Osteocyte (in vitro differentiated cells): ENCODE measurements at regions not wholly inside any gene's neighbourhood (a gene's known extent, or its start where the extent isn't known, plus 50 kb on each side); places are given as distances from the start of the nearest gene placed in this dataset.

Source experiments
- DNase-seq: peaks from one replicate; pipeline ENCODE4 v3.0.0; 2021; ENCODE audit warnings: mixed read lengths; ENCODE audit not compliant: unreplicated experiment; ENCODE audit errors: extremely low spot score
- H3K27ac Mint-ChIP-seq: one replicate; pipeline ENCODE4 v1.8.0; 2021; ENCODE audit warnings: mild to moderate bottlenecking, mixed read lengths; ENCODE audit not compliant: unreplicated experiment
- H3K27me3 Mint-ChIP-seq: one replicate; pipeline ENCODE4 v1.8.0; 2021; ENCODE audit warnings: mixed read lengths; ENCODE audit not compliant: unreplicated experiment
- H3K36me3 Mint-ChIP-seq: one replicate; pipeline ENCODE4 v1.8.0; 2021; ENCODE audit warnings: mixed read lengths; ENCODE audit not compliant: unreplicated experiment
- H3K4me1 Mint-ChIP-seq: one replicate; pipeline ENCODE4 v1.8.0; 2021; ENCODE audit warnings: mixed read lengths; ENCODE audit not compliant: unreplicated experiment
- H3K4me3 Mint-ChIP-seq: one replicate; pipeline ENCODE4 v1.8.0; 2021; ENCODE audit warnings: mild to moderate bottlenecking, moderate library complexity, mixed read lengths; ENCODE audit not compliant: unreplicated experiment
- H3K9me3 Mint-ChIP-seq: one replicate; pipeline ENCODE4 v1.8.0; 2021; ENCODE audit warnings: mixed read lengths; ENCODE audit not compliant: unreplicated experiment
- CTCF ChIP-seq: fragments of 200-600 bp; sonication (generic); IDR thresholded peaks from 2 replicates; pipeline ENCODE4 v1.5.0; 2021; ENCODE audit warnings: antibody characterized with exemption, mild to moderate bottlenecking, moderate library complexity

GRCh38 chr1:14392161-14392858, 206.2 kb upstream of the KAZN start:
- no peak for TF ChIP-seq CTCF
- Mint-ChIP-seq H3K4me1 (no peaks in the 10 kb centered on the region), H3K27me3 (no peaks in the 10 kb centered on the region), H3K36me3 (no peaks in the 10 kb centered on the region), H3K4me3 (no peak overlapping the region), H3K9me3 (peaks cover 25% of the 10 kb centered on the region), H3K27ac (no peak overlapping the region)
- no peak for DNase-seq

- no peak for DNase-seq
- Mint-ChIP-seq H3K4me1 (no peaks in the 10 kb centered on the region), H3K27ac (no peak overlapping the region), H3K9me3 (peaks cover 25% of the 10 kb centered on the region), H3K27me3 (no peaks in the 10 kb centered on the region), H3K36me3 (no peaks in the 10 kb centered on the region), H3K4me3 (no peak overlapping the region)
- no peak for TF ChIP-seq CTCF
These were observed 205.6 kb upstream of the KAZN start for GRCh38 chr1:14392859-14393365.

- no peak for DNase-seq
- H3K27me3 Mint-ChIP-seq = no peaks in the 10 kb centered on the region
- no peak for TF ChIP-seq CTCF
- H3K4me3 Mint-ChIP-seq = no peak overlapping the region
- H3K27ac Mint-ChIP-seq = no peak overlapping the region
- no peaks in the 10 kb centered on the region for H3K4me1 Mint-ChIP-seq
- H3K9me3 Mint-ChIP-seq = peaks cover 9% of the 10 kb centered on the region
- H3K36me3 Mint-ChIP-seq = no peaks in the 10 kb centered on the region
These were observed 202.4 kb upstream of the KAZN start for GRCh38 chr1:14396100-14396499.

- peaks cover 8% of the 10 kb centered on the region for H3K9me3 Mint-ChIP-seq
- H3K36me3 Mint-ChIP-seq = no peaks in the 10 kb centered on the region
- TF ChIP-seq CTCF = no peak
- DNase-seq = no peak
- no peak overlapping the region for H3K27ac Mint-ChIP-seq
- H3K4me3 Mint-ChIP-seq = no peak overlapping the region
- H3K27me3 Mint-ChIP-seq = no peaks in the 10 kb centered on the region
- H3K4me1 Mint-ChIP-seq = no peaks in the 10 kb centered on the region
These were observed 194.4 kb upstream of the KAZN start for GRCh38 chr1:14403961-14404645.

GRCh38 chr1:14404862-14405301, 193.6 kb upstream of the KAZN start:
- no peaks in the 10 kb centered on the region for H3K27me3 Mint-ChIP-seq
- H3K4me3 Mint-ChIP-seq = no peak overlapping the region
- H3K9me3 Mint-ChIP-seq = peaks cover 8% of the 10 kb centered on the region
- no peaks in the 10 kb centered on the region for H3K4me1 Mint-ChIP-seq
- no peak for TF ChIP-seq CTCF
- DNase-seq = no peak
- H3K36me3 Mint-ChIP-seq = no peaks in the 10 kb centered on the region
- H3K27ac Mint-ChIP-seq = no peak overlapping the region
